ENCODE measurements at regions not wholly inside any gene's neighbourhood (a gene's known extent, or its start where the extent isn't known, plus 50 kb on each side); places are given as distances from the start of the nearest gene placed in this dataset.

DNA sequence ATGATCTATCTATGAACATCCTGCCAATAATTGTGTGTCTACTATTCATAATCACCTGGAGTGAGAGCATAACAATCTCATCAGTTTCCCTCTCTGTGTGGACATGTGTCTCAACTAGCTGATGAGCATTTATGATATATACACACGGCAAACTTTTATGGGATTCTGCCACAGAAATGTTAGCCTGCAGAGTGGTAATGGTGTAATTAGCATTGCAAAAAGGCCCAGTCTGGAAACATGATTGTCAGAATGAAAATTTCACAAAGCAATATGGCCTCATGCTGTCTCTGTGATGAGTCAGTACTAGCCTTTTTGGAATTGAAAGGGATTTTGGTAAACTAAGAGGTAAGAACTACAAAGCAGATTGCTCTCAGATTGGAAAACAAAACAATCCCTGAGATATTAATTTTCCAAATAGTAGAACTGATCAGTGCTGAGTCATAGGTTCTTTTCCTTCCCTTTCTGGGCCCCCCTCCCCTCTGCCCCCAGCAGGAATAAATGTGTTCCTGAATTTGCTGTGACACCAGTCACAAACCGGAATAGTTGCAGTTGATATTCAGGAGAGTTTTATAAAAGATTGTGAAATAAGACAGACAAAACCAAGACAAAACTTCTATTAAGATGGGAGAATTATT lies 189.2 kb downstream of the OSR1 start:
- TF ChIP-seq RAD21 (IDR thresholded peaks at IDR 0.05; ENCODE audit: low read depth) (no peak), EP300 (IDR thresholded peaks at IDR 0.05; ENCODE audit: borderline replicate concordance) (no peak), TAF1 (IDR thresholded peaks at IDR 0.05; ENCODE audit: low read depth) (no peak), CREB1 (IDR thresholded peaks at IDR 0.05; ENCODE audit: low read depth) (no peak), TCF12 (IDR thresholded peaks at IDR 0.05; ENCODE audit: low read depth) (no peak), ZBTB7A (IDR thresholded peaks at IDR 0.05; ENCODE audit: low read depth) (no peak), TEAD4 (IDR thresholded peaks at IDR 0.05) (no peak), EGR1 (IDR thresholded peaks at IDR 0.05) (no peak), NFIC (IDR thresholded peaks at IDR 0.05) (no peak), FOXM1 (IDR thresholded peaks at IDR 0.05; ENCODE audit: borderline replicate concordance, low read depth) (no peak), YY1 (IDR thresholded peaks at IDR 0.05; ENCODE audit: low read depth) (no peak)
- TF ChIP-seq, protein P1, sequence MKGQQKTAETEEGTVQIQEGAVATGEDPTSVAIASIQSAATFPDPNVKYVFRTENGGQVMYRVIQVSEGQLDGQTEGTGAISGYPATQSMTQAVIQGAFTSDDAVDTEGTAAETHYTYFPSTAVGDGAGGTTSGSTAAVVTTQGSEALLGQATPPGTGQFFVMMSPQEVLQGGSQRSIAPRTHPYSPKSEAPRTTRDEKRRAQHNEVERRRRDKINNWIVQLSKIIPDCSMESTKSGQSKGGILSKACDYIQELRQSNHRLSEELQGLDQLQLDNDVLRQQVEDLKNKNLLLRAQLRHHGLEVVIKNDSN (IDR thresholded peaks at IDR 0.05) = no peak
- TF ChIP-seq, protein P2, sequence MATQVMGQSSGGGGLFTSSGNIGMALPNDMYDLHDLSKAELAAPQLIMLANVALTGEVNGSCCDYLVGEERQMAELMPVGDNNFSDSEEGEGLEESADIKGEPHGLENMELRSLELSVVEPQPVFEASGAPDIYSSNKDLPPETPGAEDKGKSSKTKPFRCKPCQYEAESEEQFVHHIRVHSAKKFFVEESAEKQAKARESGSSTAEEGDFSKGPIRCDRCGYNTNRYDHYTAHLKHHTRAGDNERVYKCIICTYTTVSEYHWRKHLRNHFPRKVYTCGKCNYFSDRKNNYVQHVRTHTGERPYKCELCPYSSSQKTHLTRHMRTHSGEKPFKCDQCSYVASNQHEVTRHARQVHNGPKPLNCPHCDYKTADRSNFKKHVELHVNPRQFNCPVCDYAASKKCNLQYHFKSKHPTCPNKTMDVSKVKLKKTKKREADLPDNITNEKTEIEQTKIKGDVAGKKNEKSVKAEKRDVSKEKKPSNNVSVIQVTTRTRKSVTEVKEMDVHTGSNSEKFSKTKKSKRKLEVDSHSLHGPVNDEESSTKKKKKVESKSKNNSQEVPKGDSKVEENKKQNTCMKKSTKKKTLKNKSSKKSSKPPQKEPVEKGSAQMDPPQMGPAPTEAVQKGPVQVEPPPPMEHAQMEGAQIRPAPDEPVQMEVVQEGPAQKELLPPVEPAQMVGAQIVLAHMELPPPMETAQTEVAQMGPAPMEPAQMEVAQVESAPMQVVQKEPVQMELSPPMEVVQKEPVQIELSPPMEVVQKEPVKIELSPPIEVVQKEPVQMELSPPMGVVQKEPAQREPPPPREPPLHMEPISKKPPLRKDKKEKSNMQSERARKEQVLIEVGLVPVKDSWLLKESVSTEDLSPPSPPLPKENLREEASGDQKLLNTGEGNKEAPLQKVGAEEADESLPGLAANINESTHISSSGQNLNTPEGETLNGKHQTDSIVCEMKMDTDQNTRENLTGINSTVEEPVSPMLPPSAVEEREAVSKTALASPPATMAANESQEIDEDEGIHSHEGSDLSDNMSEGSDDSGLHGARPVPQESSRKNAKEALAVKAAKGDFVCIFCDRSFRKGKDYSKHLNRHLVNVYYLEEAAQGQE (IDR thresholded peaks at IDR 0.05; ENCODE audit: low read depth) = no peak
- TF ChIP-seq, protein P3, sequence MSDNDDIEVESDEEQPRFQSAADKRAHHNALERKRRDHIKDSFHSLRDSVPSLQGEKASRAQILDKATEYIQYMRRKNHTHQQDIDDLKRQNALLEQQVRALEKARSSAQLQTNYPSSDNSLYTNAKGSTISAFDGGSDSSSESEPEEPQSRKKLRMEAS (IDR thresholded peaks at IDR 0.05) = no peak
